Smooth muscle cell (in vitro differentiated cells): ENCODE measurements at regions not wholly inside any gene's neighbourhood (a gene's known extent, or its start where the extent isn't known, plus 50 kb on each side); places are given as distances from the start of the nearest gene placed in this dataset.

Experiments
- DNase-seq: peaks from one replicate; lab custom pipeline; 2025; ENCODE audit not compliant: unreplicated experiment; lab: John Stamatoyannopoulos, UW
- H2AFZ ChIP-seq: fragments of 200-600 bp; sonication (generic); 2 replicates; pipeline ENCODE4 v1.6.0; 2016; ENCODE audit warnings: antibody characterized with exemption, low read depth, mild to moderate bottlenecking
- H3F3A ChIP-seq: fragments of 200-600 bp; sonication (generic); 2 replicates; pipeline ENCODE4 v1.6.0; 2017; ENCODE audit warnings: antibody characterized with exemption, low read depth
- H3K27ac ChIP-seq: fragments of 200-600 bp; sonication (generic); 2 replicates; pipeline ENCODE4 v1.5.1; 2016; ENCODE audit warnings: low read depth, mild to moderate bottlenecking
- H3K27me3 ChIP-seq: fragments of 200-600 bp; sonication (generic); 2 replicates; pipeline ENCODE4 v1.6.1; 2016; ENCODE audit warnings: low read depth, mild to moderate bottlenecking
- H3K36me3 ChIP-seq: fragments of 200-600 bp; sonication (generic); 2 replicates; pipeline ENCODE4 v1.5.1; 2016; ENCODE audit warnings: low read depth
- H3K4me1 ChIP-seq: fragments of 200-600 bp; sonication (generic); 2 replicates; pipeline ENCODE4 v1.5.1; 2016; ENCODE audit warnings: low read depth
- H3K4me2 ChIP-seq: fragments of 200-600 bp; sonication (generic); 2 replicates; pipeline ENCODE4 v1.6.0; 2016; ENCODE audit warnings: mild to moderate bottlenecking
- H3K4me3 ChIP-seq: fragments of 200-600 bp; sonication (generic); 2 replicates; pipeline ENCODE4 v1.5.1; 2016; ENCODE audit warnings: mild to moderate bottlenecking
- H3K79me2 ChIP-seq: fragments of 200-600 bp; sonication (generic); 2 replicates; pipeline ENCODE4 v1.6.0; 2016; ENCODE audit warnings: low read depth, mild to moderate bottlenecking
- H3K9ac ChIP-seq: fragments of 200-600 bp; sonication (generic); 2 replicates; pipeline ENCODE4 v1.6.0; 2016; ENCODE audit warnings: low read depth
- H3K9me3 ChIP-seq: fragments of 200-600 bp; sonication (generic); replicated peaks from 2 replicates; pipeline ENCODE4 v1.5.1; 2016; ENCODE audit warnings: low read depth
- H4K20me1 ChIP-seq: fragments of 200-600 bp; sonication (generic); 2 replicates; pipeline ENCODE4 v1.6.0; 2016; ENCODE audit warnings: low read depth
- WGBS: methylation state at CpG from one replicate; pipeline ENCODE4 v1.1.7; 2016; ENCODE audit warnings: low lambda C conversion rate; 5-methylcytosine and 5-hydroxymethylcytosine counted together
- TF ChIP-seq, protein P1 (sequence below): fragments of 200-600 bp; sonication (generic); IDR thresholded peaks from 2 replicates; pipeline ENCODE4 v1.5.1; 2017; ENCODE audit warnings: borderline replicate concordance, mild to moderate bottlenecking, antibody characterized with exemption; ENCODE audit not compliant: insufficient read depth, poor library complexity, severe bottlenecking

- peaks cover 16% of the 10 kb centered on the region for H3K4me1 ChIP-seq
- H3K9ac ChIP-seq = no peak overlapping the region
- peaks cover 15% of the 10 kb centered on the region for H3F3A ChIP-seq
- TF ChIP-seq, protein P1, sequence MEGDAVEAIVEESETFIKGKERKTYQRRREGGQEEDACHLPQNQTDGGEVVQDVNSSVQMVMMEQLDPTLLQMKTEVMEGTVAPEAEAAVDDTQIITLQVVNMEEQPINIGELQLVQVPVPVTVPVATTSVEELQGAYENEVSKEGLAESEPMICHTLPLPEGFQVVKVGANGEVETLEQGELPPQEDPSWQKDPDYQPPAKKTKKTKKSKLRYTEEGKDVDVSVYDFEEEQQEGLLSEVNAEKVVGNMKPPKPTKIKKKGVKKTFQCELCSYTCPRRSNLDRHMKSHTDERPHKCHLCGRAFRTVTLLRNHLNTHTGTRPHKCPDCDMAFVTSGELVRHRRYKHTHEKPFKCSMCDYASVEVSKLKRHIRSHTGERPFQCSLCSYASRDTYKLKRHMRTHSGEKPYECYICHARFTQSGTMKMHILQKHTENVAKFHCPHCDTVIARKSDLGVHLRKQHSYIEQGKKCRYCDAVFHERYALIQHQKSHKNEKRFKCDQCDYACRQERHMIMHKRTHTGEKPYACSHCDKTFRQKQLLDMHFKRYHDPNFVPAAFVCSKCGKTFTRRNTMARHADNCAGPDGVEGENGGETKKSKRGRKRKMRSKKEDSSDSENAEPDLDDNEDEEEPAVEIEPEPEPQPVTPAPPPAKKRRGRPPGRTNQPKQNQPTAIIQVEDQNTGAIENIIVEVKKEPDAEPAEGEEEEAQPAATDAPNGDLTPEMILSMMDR = no peak
- no peak overlapping the region for H2AFZ ChIP-seq
- no peak overlapping the region for H3K4me3 ChIP-seq
- 88% methylated on average over 7 of the region's 7 CpGs for WGBS
- H3K27me3 ChIP-seq = no peaks in the 10 kb centered on the region
- DNase-seq = no peak
- no peaks in the 10 kb centered on the region for H3K79me2 ChIP-seq
- no peaks in the 10 kb centered on the region for H4K20me1 ChIP-seq
- H3K27ac ChIP-seq = peak overlapping the region; percentile 89
- H3K9me3 ChIP-seq = no peaks in the 10 kb centered on the region
- H3K36me3 ChIP-seq = no peaks in the 10 kb centered on the region
- H3K4me2 ChIP-seq = no peak overlapping the region
Observed at GRCh38 chr2:215611609-215612386, 175.9 kb upstream of the FN1 start.

DNA sequence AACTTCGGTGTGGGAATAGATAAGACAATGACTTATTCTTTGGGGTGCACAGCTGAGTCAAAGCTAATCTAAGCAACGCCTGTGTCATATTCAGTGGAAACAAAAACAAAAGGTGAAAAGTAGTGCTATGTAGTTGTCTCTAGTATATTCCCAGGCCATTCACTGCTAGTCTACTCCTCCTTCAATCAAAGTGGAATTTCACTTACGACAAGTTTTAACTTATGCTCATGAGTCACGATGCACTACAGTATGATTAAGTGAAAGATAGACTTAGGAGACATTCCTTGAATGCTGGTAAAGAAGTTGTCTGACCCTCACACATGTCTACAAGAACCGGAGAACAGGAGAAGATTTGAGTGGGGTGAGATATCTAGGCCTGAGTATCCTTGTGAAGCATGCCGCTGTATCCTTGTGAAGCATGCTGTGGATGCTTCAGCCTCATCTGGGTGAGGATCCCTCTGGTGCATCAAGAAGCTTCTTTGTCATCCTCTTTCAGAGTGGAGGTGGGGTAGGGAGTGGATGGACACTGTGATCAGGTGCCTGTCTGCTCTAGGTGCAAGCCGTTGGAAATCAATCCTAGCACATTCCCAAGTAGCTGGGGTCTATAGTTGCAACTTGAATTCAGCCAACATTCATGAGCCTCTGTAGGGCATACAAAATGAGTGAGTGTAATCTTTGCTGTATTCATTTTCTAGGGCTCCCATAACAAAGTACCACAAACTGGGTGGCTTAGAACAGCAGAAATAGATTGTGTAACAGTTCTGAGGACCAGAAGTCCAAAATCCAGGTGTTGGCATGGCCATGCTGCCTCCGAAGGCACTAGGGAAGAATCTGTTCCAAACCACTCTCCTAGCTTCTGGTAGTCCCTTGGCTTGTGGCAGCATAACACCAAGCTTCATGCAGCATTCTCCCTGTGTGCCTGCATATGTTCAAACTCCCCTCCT, 173.5 kb upstream of the FN1 start:
- no peaks in the 10 kb centered on the region for H3K27me3 ChIP-seq
- no peaks in the 10 kb centered on the region for H3K36me3 ChIP-seq
- DNase-seq = no peak
- H2AFZ ChIP-seq = no peak overlapping the region
- H3K27ac ChIP-seq = peak overlapping the region; percentile 76
- no peaks in the 10 kb centered on the region for H3K9me3 ChIP-seq
- peaks cover 16% of the 10 kb centered on the region for H3K4me1 ChIP-seq
- H3F3A ChIP-seq = peaks cover 12% of the 10 kb centered on the region
- WGBS = 46% methylated on average over 8 of the region's 8 CpGs
- peak overlapping the region; percentile 41 for H3K9ac ChIP-seq
- no peak overlapping the region for H3K4me3 ChIP-seq
- peak overlapping the region; percentile 16 for H3K4me2 ChIP-seq
- TF ChIP-seq, protein P1 = no peak
- H4K20me1 ChIP-seq = no peaks in the 10 kb centered on the region
- H3K79me2 ChIP-seq = no peaks in the 10 kb centered on the region

GRCh38 chr2:215607766-215608165, 171.9 kb upstream of the FN1 start:
- DNase-seq = no peak
- TF ChIP-seq, protein P1 = no peak
- Histone ChIP-seq H2AFZ (peak overlapping the region; percentile 23), H3K4me1 (peaks cover 4% of the 10 kb centered on the region), H3K9ac (no peak overlapping the region), H3K4me3 (no peak overlapping the region), H3K9me3 (no peaks in the 10 kb centered on the region), H3K4me2 (peak overlapping the region; percentile 17), H3F3A (peaks cover 12% of the 10 kb centered on the region), H3K27me3 (no peaks in the 10 kb centered on the region), H3K36me3 (no peaks in the 10 kb centered on the region), H3K27ac (peak overlapping the region; percentile 49), H4K20me1 (no peaks in the 10 kb centered on the region), H3K79me2 (no peaks in the 10 kb centered on the region)
- 100% methylated on average over 1 of the region's 1 CpG for WGBS
